ENCODE measurements at regions not wholly inside any gene's neighbourhood (a gene's known extent, or its start where the extent isn't known, plus 50 kb on each side); places are given as distances from the start of the nearest gene placed in this dataset.

DNA sequence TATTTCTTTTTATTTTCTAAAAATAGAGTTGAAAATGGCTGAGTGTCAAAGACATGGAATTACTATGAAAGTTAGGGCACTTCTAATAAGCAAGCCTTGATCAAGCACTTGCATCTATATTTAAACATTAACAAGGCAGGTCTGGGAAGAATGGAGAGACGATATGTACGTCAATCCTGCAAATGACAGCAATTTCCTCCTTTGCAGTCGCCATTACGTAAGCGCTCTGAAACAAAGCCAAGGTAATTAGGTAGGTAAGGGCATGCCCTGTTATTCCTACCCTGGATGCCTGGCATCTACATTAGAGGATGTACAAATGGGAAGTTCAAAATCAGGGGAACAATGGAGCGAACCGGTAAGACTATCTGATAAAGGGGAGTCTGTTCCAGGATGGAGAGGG lies 664.0 kb upstream of the ARGLU1 start:
- no peaks in the 10 kb centered on the region for H3K9me3 ChIP-seq (ENCODE audit: insufficient read depth, low read depth, low read length)
- H3K4me3 Mint-ChIP-seq (ENCODE audit: unreplicated experiment) = no peak overlapping the region
- no peak for FAIRE-seq
- H2AFZ ChIP-seq (ENCODE audit: low read depth, low read length) = no peak overlapping the region
- no peaks in the 10 kb centered on the region for H3K79me2 ChIP-seq (ENCODE audit: insufficient read depth, low read length)
- no peak overlapping the region for H3K27ac Mint-ChIP-seq (ENCODE audit: unreplicated experiment)
- no peaks in the 10 kb centered on the region for H4K20me1 ChIP-seq (ENCODE audit: insufficient read depth, low read length)
- H3K9ac ChIP-seq (ENCODE audit: low read length) = no peak overlapping the region
- H3K36me3 ChIP-seq (ENCODE audit: insufficient read depth, low read length) = no peaks in the 10 kb centered on the region
- H3K27me3 ChIP-seq (ENCODE audit: insufficient read depth, low read length) = no peaks in the 10 kb centered on the region
- no peaks in the 10 kb centered on the region for H3K4me1 ChIP-seq (ENCODE audit: insufficient read depth, low read length)
- no peaks in the 10 kb centered on the region for H3K9me3 Mint-ChIP-seq (ENCODE audit: unreplicated experiment)
- no peaks in the 10 kb centered on the region for H3K27me3 Mint-ChIP-seq (ENCODE audit: low read depth, unreplicated experiment)
- no peak overlapping the region for H3K4me3 ChIP-seq (ENCODE audit: insufficient read depth, low read depth, low read length)
- H3K36me3 Mint-ChIP-seq (ENCODE audit: low read depth, unreplicated experiment) = no peaks in the 10 kb centered on the region
- no peak overlapping the region for H3K4me2 ChIP-seq (ENCODE audit: low read length)
- no peak for TF ChIP-seq EZH2 (IDR thresholded peaks at IDR 0.05; ENCODE audit: insufficient read depth, low read length)
- TF ChIP-seq, protein P1, sequence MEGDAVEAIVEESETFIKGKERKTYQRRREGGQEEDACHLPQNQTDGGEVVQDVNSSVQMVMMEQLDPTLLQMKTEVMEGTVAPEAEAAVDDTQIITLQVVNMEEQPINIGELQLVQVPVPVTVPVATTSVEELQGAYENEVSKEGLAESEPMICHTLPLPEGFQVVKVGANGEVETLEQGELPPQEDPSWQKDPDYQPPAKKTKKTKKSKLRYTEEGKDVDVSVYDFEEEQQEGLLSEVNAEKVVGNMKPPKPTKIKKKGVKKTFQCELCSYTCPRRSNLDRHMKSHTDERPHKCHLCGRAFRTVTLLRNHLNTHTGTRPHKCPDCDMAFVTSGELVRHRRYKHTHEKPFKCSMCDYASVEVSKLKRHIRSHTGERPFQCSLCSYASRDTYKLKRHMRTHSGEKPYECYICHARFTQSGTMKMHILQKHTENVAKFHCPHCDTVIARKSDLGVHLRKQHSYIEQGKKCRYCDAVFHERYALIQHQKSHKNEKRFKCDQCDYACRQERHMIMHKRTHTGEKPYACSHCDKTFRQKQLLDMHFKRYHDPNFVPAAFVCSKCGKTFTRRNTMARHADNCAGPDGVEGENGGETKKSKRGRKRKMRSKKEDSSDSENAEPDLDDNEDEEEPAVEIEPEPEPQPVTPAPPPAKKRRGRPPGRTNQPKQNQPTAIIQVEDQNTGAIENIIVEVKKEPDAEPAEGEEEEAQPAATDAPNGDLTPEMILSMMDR (IDR thresholded peaks at IDR 0.05; ENCODE audit: insufficient read depth, low read depth, low read length) = no peak
- H3K27ac ChIP-seq (ENCODE audit: low read depth, low read length) = no peak overlapping the region
- no peaks in the 10 kb centered on the region for H3K4me1 Mint-ChIP-seq (ENCODE audit: low read depth, unreplicated experiment)
- no peak for DNase-seq (ENCODE audit: low read depth)

DNA sequence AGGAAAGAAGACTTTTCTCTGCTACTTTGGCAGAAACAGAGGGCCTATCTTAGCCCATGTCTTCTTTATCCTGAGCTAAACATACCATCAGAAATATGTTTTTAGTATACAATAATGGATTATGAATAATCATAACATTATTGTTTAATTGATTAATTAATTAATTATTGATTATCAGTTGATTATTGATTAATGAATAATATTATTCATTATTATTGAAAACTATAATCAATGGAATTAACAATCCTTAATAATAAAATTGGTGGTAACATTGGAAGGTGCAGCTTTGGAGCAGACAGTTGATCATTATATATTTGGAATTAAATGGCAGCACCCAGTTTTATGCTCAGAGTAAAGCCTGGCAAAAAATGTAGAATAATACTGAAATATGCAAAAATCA lies 655.9 kb upstream of the ARGLU1 start:
- H3K36me3 ChIP-seq (ENCODE audit: insufficient read depth, low read length) = no peaks in the 10 kb centered on the region
- H3K27me3 Mint-ChIP-seq (ENCODE audit: low read depth, unreplicated experiment) = peaks cover 3% of the 10 kb centered on the region
- no peaks in the 10 kb centered on the region for H3K9me3 ChIP-seq (ENCODE audit: insufficient read depth, low read depth, low read length)
- peaks cover 2% of the 10 kb centered on the region for H3K9me3 Mint-ChIP-seq (ENCODE audit: unreplicated experiment)
- no peak overlapping the region for H2AFZ ChIP-seq (ENCODE audit: low read depth, low read length)
- H3K4me2 ChIP-seq (ENCODE audit: low read length) = no peak overlapping the region
- no peaks in the 10 kb centered on the region for H4K20me1 ChIP-seq (ENCODE audit: insufficient read depth, low read length)
- H3K4me3 ChIP-seq (ENCODE audit: insufficient read depth, low read depth, low read length) = no peak overlapping the region
- H3K27ac Mint-ChIP-seq (ENCODE audit: unreplicated experiment) = no peak overlapping the region
- no peaks in the 10 kb centered on the region for H3K4me1 ChIP-seq (ENCODE audit: insufficient read depth, low read length)
- TF ChIP-seq EZH2 (IDR thresholded peaks at IDR 0.05; ENCODE audit: insufficient read depth, low read length) = no peak
- TF ChIP-seq, protein P1 (IDR thresholded peaks at IDR 0.05; ENCODE audit: insufficient read depth, low read depth, low read length) = no peak
- no peaks in the 10 kb centered on the region for H3K36me3 Mint-ChIP-seq (ENCODE audit: low read depth, unreplicated experiment)
- DNase-seq (ENCODE audit: low read depth) (no peak), FAIRE-seq (no peak)
- no peaks in the 10 kb centered on the region for H3K4me1 Mint-ChIP-seq (ENCODE audit: low read depth, unreplicated experiment)
- H3K4me3 Mint-ChIP-seq (ENCODE audit: unreplicated experiment) = no peak overlapping the region
- H3K27me3 ChIP-seq (ENCODE audit: insufficient read depth, low read length) = no peaks in the 10 kb centered on the region
- no peaks in the 10 kb centered on the region for H3K79me2 ChIP-seq (ENCODE audit: insufficient read depth, low read length)
- no peak overlapping the region for H3K9ac ChIP-seq (ENCODE audit: low read length)
- no peak overlapping the region for H3K27ac ChIP-seq (ENCODE audit: low read depth, low read length)

DNA sequence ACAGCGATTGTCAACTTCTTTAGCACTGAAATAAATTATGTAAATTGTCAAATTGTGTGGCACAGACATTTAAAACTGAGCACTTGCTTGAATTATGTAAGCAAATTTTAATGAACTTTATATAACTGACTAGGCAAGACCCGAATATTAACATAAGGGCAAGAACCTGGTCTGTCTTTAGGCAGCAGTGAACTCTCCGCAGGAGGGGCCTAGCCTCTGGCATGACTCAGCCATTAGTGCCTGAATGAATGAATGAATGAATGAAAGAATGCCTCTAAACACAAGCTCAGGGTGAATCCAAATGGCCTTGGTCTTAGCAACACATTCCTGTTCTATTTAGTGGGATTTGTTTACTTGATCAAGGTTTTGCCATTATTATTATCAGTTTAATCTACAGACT lies 654.7 kb upstream of the ARGLU1 start:
- Histone ChIP-seq H3K27ac (ENCODE audit: low read depth, low read length) (no peak overlapping the region), H3K36me3 (ENCODE audit: insufficient read depth, low read length) (no peaks in the 10 kb centered on the region), H3K4me3 (ENCODE audit: insufficient read depth, low read depth, low read length) (no peak overlapping the region), H3K79me2 (ENCODE audit: insufficient read depth, low read length) (no peaks in the 10 kb centered on the region), H4K20me1 (ENCODE audit: insufficient read depth, low read length) (no peaks in the 10 kb centered on the region), H3K4me1 (ENCODE audit: insufficient read depth, low read length) (no peaks in the 10 kb centered on the region), H2AFZ (ENCODE audit: low read depth, low read length) (no peak overlapping the region), H3K4me2 (ENCODE audit: low read length) (no peak overlapping the region), H3K9me3 (ENCODE audit: insufficient read depth, low read depth, low read length) (no peaks in the 10 kb centered on the region), H3K27me3 (ENCODE audit: insufficient read depth, low read length) (no peaks in the 10 kb centered on the region), H3K9ac (ENCODE audit: low read length) (no peak overlapping the region)
- Mint-ChIP-seq H3K27ac (ENCODE audit: unreplicated experiment) (no peak overlapping the region), H3K27me3 (ENCODE audit: low read depth, unreplicated experiment) (peaks cover 6% of the 10 kb centered on the region), H3K4me1 (ENCODE audit: low read depth, unreplicated experiment) (no peaks in the 10 kb centered on the region), H3K36me3 (ENCODE audit: low read depth, unreplicated experiment) (no peaks in the 10 kb centered on the region), H3K9me3 (ENCODE audit: unreplicated experiment) (peaks cover 4% of the 10 kb centered on the region), H3K4me3 (ENCODE audit: unreplicated experiment) (no peak overlapping the region)
- FAIRE-seq = no peak
- no peak for TF ChIP-seq EZH2 (IDR thresholded peaks at IDR 0.05; ENCODE audit: insufficient read depth, low read length)
- TF ChIP-seq, protein P1 (IDR thresholded peaks at IDR 0.05; ENCODE audit: insufficient read depth, low read depth, low read length) = no peak
- DNase-seq (ENCODE audit: low read depth) = no peak

Measured in astrocyte (in vitro differentiated cells and primary cell).